Left forelimb (tissue), 1 donor: ENCODE measurements at regions not wholly inside any gene's neighbourhood (a gene's known extent, or its start where the extent isn't known, plus 50 kb on each side); places are given as distances from the start of the nearest gene placed in this dataset.
"Not testable (repeated sequence)": the region's sequence is repeated elsewhere in the genome, so short reads cannot be mapped to it uniquely, and the experiment has no call there.

ENCODE experiments used
- DNase-seq: peaks from one replicate; pipeline ENCODE4 v3.0.0-alpha.2; 2018; ENCODE audit warnings: low spot score

DNA sequence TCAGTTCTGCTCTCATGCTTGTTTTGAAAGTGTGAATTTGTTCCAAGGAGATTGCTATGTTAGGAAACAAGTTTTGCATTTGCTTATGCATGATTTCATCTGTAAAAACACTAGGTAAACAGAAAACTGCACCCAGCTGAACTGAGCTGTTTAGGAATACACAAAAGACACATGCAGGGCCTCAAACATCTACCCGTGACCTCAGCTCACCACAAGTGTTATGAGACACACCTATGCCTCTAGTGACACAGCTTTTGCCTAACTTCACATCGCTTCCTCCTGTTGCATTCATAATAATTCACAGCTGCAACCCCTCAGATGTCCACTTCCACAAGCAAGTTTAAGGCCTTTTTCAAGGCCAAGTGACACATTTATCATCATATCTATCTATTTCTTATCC is 98.0 kb upstream of the SLC24A3 start:
- DNase-seq: no peak

DNA sequence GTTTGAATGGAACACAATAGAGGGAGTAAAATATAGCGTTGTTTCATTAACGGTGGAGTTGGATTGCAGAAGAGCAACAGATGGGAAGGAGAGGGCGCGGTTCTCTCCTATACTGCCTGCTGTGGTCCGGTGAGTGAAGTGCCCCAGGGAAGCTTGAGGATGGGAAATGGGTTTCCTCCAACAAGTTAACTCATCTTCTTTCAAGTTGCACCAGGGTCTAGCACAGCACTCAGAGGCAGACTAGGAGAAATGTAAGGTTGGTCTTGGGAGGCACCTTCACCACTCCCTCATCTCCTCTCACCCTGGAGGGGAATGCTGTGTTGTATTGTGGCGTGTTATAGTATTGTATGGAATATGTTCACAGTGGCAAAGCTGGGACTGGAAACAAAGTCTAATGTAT is 96.9 kb upstream of the SLC24A3 start:
- DNase-seq: no peak

DNA sequence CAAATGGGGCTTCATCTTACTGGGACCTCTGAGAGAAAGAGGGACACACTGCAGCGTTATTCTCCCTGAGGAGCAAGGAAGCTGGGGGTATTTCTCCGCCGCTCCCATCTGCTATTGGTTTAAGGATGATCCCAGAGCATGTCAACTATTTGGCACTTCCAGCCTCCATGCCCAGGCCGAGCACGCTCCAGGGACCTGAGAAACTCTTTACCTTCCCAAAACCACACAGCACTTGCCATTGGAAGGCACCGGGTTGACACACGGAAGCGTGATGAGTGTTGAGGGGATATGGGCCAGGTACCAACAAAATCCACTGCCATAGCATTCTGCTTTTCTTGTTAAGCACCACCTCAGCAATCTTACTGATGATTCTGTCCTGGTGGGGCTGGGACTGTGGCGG is 92.4 kb upstream of the SLC24A3 start:
- DNase-seq: no peak

DNA sequence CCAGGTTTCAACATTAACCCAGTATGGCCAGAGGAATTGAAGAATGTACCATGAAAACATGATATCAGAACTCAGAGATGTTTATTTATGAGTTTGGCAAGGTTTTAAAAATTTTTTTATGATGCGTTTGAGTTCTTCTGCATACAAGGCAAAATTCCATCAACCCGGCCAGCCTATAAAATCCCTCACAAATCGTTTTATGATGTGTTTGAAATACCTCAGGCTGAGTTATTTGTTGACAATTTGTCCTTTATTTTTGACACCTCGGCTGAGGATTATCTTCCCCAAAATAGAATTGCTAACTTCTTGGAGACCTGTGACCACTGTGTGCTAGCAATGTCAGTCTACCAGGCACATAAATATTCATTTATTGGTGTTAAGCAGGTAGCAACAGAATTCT is 91.9 kb upstream of the SLC24A3 start:
- no peak for DNase-seq

DNA sequence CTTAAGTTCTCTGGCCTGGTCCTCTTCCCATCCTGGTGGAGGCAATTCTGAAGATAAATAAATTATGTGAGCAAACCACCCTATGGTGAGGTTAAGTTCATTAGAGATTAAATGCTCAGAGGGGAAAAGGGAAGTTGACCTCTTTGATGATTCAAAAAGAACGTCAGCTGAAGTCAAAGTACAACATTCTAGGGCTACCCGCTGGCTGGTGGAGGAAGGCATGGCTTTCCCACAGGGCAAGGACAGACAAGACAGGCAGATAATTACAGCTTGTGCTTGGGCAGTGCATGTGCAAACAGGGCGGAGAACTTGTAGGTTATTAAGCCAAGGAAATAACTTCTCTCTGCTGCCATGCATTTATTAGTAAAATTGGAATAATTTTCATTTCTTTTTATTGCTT is 91.0 kb upstream of the SLC24A3 start:
- no peak for DNase-seq

DNA sequence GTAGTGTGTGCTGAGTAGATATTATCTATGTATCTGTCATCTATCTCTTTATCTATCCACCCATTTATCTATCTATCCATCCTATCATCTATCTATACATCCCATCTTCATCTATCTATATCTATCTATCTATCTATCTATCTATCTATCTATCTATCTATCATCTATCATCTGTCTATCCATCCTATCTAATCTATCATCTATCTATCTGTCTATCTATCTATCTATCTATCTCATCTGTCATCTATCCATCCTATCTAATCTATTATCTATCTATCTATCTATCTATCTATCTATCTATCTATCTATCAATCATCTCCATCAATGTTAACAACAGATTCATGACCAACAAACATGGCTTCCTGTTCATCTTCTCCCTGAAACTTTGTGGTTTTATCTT is 90.5 kb upstream of the SLC24A3 start:
- no peak for DNase-seq

DNA sequence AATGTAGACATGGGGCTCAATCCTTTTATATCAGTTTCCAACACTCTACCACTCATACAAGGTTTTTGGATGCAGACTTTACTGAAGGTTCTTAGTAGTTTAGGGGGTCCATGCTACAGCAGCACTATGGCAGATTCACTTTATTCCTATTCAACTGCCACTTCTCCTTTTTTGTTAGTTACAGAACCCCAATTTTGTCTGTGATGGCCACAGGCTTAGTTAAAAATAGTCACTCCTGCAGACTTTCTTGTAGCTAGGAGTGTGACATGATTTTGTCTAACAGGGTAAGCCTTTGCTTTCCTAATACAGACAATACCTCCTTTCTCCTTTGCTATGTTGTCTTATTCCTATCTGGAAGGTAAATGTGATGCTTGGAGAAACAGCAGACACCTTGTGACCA is 90.0 kb upstream of the SLC24A3 start:
- no peak for DNase-seq

DNA sequence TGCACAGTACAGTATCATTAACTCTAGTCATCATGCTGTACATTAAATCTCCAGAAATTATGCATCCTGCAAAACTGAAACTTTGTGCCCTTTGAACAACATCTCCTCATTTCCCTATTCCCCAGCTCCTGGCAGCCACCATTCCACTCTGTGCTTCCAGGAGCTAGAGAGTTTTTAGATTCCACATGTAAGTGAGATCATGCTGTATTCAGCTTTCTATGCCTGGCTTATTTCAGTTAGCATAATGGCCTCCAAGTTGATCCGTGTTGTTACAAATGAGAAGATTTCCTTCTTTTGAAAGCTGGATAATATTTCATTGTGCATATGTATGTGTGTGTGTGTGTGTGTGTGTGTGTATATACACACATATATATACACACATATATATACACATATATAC is 86.9 kb upstream of the SLC24A3 start:
- no peak for DNase-seq

DNA sequence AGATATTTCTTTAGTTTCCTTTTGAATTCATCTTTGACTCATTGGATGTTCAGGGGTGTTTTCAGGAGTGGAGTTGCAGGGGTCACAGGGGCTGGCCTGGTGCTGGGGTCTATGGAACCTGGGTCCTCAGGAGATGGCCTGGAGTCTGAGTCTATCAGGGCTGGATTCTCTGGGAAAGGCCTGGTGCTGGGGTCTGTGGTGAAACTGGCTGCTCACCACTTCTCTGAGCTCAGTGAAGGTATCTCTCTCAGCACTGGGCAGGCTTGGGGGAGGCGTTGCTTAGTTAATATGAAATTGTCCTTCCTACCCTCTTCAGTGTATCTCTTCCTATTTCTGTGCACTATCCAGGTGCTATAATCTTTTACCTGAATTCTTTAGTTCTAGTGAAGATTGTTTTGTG is 83.1 kb upstream of the SLC24A3 start:
- no peak for DNase-seq

DNA sequence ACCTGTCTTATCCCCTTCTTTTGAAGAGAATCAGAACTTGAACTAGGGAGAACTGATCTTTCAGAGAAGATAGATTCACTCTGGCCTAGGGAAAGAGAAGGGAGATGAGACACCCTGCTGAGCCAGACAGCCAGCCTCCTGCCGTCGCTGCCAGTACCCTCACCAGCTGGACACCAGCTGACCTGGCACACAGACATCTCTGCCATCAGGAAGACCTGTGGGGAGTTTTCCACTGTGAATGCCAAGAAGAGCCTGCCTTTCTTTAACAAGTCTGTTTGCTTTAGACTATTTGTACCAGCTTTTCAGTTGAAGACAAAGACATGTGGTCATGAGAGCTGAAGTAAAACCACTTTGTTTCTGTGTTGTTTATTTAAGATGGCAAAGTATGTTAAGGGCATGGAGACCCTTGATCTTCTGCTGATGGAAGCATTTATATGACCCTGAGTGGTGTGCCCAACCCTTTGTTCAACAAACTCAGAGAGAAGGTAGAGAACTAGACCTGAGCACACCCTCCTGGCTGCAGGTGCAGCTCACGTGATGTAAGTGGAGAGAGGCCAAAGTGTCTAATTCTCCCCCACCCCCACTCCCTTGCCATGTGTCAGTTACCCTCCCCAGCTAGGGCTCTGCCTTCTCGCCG is 82.3 kb upstream of the SLC24A3 start:
- no peak for DNase-seq

DNA sequence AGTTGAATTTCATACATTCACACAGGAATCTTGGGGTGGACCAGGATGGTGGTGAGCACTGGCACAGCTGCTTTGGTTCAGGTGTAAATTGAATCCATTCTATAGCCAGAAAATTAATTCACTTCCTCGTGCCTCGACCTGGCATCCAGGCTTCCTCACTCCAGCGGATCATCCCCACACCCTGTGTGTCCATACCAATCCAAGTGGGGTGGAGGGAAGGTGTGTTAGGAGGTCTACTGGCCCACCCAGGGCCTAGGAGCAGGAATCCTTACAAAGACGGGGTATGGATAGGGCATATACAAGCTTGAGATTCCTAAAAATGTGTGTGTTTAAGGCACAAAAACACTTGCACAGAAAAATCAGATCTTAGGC is 81.8 kb upstream of the SLC24A3 start:
- no peak for DNase-seq

DNA sequence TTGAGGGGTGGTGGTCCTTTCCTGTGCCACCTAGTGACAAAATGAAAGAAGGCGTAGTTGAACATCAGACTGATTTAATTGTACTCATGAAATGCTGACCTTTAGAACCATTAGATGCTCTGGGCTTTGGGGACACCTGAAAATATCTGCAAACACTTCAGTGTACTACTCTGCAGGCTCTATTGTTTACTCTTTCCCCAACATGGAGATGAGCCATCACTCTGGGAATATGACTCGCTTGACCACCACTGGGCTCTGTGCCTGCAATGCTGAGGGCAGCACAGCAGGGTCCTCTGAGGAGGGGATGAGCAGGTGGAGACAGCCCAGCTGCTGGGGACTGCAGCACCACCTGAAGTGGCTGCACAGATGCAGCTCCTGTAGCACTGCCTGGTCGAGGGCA is 74.8 kb upstream of the SLC24A3 start:
- no peak for DNase-seq

DNA sequence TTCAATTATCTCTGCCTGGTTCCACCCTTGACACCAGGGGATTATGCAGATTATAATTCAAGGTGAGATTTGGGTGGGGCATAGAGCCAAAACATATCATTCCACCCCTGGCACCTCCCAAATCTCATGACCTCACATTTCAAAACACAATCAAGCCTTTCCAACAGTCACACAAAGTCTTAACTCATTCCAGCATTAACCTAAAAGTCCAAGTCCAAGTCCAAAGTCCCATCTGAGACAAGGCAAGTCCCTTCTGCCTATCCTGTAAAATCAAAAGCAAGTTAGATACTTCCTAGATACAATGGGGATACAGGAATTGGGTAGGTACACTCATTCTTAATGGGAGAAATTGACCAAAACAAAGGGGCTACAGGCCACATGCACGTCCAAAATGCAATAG is 73.7 kb upstream of the SLC24A3 start:
- no peak for DNase-seq

DNA sequence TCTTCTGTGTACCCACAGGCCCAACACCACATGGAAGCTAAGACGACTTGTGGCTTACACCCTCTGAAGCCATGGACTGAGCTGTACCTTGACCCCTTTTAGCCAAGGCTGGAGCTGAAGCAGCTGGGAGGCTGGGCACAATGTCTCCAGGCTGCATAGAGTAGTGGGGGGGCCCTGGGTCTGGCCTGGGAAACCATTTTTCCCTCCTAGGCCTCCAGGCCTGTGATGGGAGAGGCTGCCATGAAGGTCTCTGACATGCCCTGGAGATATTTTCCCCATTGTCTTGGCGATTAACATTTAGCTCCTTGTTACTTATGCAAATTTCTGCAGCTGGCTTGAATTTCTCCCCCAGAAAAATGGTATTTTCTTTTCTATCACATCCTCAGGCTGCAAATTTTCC is 72.9 kb upstream of the SLC24A3 start:
- DNase-seq: not testable (repeated sequence)

DNA sequence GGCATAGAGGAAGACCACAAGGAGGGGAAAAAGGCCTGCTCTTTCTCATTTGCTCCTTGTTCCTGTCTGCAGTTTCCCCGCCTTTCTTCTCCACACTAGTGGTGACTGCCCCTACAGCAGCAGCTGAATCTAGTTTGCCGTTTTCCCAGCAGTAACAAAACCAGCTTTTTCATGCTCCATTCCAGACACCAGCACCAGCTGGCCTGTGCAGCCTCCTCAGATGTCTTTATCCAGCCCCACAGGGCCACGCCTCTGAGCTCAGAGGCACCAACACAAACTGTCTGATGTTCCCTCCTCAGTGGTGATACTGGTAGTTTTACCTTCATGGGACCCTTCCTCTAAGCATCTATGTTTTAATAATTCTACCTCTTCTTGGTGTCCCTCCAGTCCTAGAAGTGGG is 70.4 kb upstream of the SLC24A3 start:
- no peak for DNase-seq

DNA sequence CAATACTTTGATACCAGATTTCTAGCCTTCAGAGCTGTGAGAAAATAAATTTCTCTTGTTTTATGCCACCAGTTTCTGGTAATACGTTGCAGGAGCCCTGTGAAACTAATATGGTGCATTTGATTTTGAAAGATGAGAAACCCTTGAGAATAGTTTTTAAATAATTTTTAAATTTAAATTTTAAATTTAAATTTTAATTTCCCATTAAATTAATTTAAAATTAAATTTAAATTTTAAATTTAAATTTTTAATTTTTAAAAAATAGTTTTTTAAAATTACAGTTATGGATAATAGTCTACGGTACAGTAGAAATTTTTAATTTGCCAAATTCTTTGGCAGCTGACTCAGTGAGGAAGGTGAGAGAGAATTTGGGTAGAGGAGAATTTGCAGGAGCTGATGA is 68.6 kb upstream of the SLC24A3 start:
- no peak for DNase-seq

DNA sequence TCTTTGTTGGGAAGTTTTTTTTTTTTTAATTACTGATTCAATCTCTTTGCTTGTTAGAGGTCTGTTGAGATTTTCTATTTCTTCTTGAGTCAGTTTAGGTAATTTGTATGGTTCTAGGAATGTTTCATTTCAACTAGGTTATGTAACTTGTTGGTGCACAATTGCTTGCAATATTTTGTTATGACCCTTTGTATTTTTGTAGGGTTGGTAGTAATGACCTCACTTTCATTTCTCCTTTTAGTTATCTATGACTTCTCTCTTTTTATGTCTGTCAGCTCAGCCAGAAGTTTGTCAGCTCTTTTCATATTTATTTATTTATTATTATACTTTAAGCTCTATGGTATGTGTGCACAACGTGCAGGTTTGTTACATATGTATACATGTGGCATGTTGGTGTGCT is 51.1 kb upstream of the SLC24A3 start:
- no peak for DNase-seq
